ENCODE measurements at regions not wholly inside any gene's neighbourhood (a gene's known extent, or its start where the extent isn't known, plus 50 kb on each side); places are given as distances from the start of the nearest gene placed in this dataset.

GRCh38 chr6:14361297-14361696, 243.7 kb downstream of the CD83 start:
- TF ChIP-seq CTCF (IDR thresholded peaks at IDR 0.05; ENCODE audit: low read depth, low read length, poor library complexity, severe bottlenecking) (no peak), EZH2phosphoT487 (IDR thresholded peaks at IDR 0.05; ENCODE audit: borderline replicate concordance, low read length) (no peak)
- Histone ChIP-seq H3K4me3 (ENCODE audit: low read length) (no peak overlapping the region), H3K27me3 (ENCODE audit: control insufficient read depth, low read length) (0 out of 2 replicates have a peak, but pooled peaks cover 3% of the 10 kb centered on the region), H4K20me1 (ENCODE audit: control insufficient read depth, insufficient read depth, low read depth, low read length) (no peaks in the 10 kb centered on the region), H3F3A (ENCODE audit: control insufficient read depth, insufficient read depth) (no peaks in the 10 kb centered on the region), H3K9me3 (ENCODE audit: control insufficient read depth, insufficient read depth, low read length) (no peaks in the 10 kb centered on the region), H3K9me2 (replicated peaks; ENCODE audit: control insufficient read depth, low read length) (no peaks in the 10 kb centered on the region), H3K36me3 (ENCODE audit: control insufficient read depth, low read length) (no peaks in the 10 kb centered on the region), H3K4me2 (ENCODE audit: low read length) (no peak overlapping the region), H3K4me1 (ENCODE audit: control insufficient read depth, low read length) (no peaks in the 10 kb centered on the region), H3K79me2 (ENCODE audit: control insufficient read depth, low read length) (no peaks in the 10 kb centered on the region), H3K27ac (ENCODE audit: low read depth, low read length) (no peak overlapping the region)

DNA sequence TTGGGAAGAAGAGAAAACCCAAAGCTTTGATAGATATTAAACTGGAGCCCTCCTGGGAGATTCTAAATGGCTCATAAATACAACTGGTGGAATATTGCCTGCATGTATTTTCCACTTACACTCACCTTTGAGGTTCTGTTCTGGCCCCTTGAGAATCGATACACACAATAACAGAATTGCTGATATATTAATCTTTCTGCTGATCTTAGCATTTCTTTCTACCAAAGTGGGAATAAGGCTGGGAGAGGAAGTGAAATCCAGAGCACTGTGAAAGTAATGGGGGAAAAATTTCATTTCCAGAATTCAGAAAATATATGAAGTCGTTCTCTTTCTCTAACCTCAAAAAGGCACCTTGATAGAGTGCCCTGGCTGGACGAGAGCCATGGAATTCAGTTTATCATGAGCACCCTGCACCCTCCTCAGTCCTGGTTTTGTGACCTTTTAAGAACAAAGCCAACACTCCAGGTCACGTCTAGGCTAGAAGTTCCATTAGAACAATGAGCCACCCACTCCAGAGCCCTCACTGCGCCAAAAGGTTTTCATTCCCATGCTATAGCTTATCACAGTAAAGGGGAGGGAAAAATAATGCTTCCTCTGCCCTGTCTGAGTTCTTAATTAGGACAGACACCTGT, 244.5 kb downstream of the CD83 start:
- H3K27ac ChIP-seq (ENCODE audit: low read depth, low read length) = no peak overlapping the region
- no peaks in the 10 kb centered on the region for H3K79me2 ChIP-seq (ENCODE audit: control insufficient read depth, low read length)
- H4K20me1 ChIP-seq (ENCODE audit: control insufficient read depth, insufficient read depth, low read depth, low read length) = no peaks in the 10 kb centered on the region
- H3K4me1 ChIP-seq (ENCODE audit: control insufficient read depth, low read length) = no peaks in the 10 kb centered on the region
- no peak for TF ChIP-seq CTCF (IDR thresholded peaks at IDR 0.05; ENCODE audit: low read depth, low read length, poor library complexity, severe bottlenecking)
- no peak for TF ChIP-seq EZH2phosphoT487 (IDR thresholded peaks at IDR 0.05; ENCODE audit: borderline replicate concordance, low read length)
- no peaks in the 10 kb centered on the region for H3F3A ChIP-seq (ENCODE audit: control insufficient read depth, insufficient read depth)
- no peak overlapping the region for H3K4me2 ChIP-seq (ENCODE audit: low read length)
- H3K27me3 ChIP-seq (ENCODE audit: control insufficient read depth, low read length) = 0 out of 2 replicates have a peak, but pooled peaks cover 3% of the 10 kb centered on the region
- no peaks in the 10 kb centered on the region for H3K9me3 ChIP-seq (ENCODE audit: control insufficient read depth, insufficient read depth, low read length)
- no peaks in the 10 kb centered on the region for H3K9me2 ChIP-seq (replicated peaks; ENCODE audit: control insufficient read depth, low read length)
- no peak overlapping the region for H3K4me3 ChIP-seq (ENCODE audit: low read length)
- no peaks in the 10 kb centered on the region for H3K36me3 ChIP-seq (ENCODE audit: control insufficient read depth, low read length)

GRCh38 chr6:14364370-14364769, 246.8 kb downstream of the CD83 start:
- H3K79me2 ChIP-seq (ENCODE audit: control insufficient read depth, low read length) = no peaks in the 10 kb centered on the region
- TF ChIP-seq EZH2phosphoT487 (IDR thresholded peaks at IDR 0.05; ENCODE audit: borderline replicate concordance, low read length) = no peak
- TF ChIP-seq CTCF (IDR thresholded peaks at IDR 0.05; ENCODE audit: low read depth, low read length, poor library complexity, severe bottlenecking) = no peak
- H3F3A ChIP-seq (ENCODE audit: control insufficient read depth, insufficient read depth) = no peaks in the 10 kb centered on the region
- no peak overlapping the region for H3K27ac ChIP-seq (ENCODE audit: low read depth, low read length)
- no peaks in the 10 kb centered on the region for H3K9me3 ChIP-seq (ENCODE audit: control insufficient read depth, insufficient read depth, low read length)
- H3K4me3 ChIP-seq (ENCODE audit: low read length) = no peak overlapping the region
- no peaks in the 10 kb centered on the region for H3K9me2 ChIP-seq (replicated peaks; ENCODE audit: control insufficient read depth, low read length)
- 0 out of 2 replicates have a peak, but pooled peaks cover 3% of the 10 kb centered on the region for H3K27me3 ChIP-seq (ENCODE audit: control insufficient read depth, low read length)
- no peaks in the 10 kb centered on the region for H3K36me3 ChIP-seq (ENCODE audit: control insufficient read depth, low read length)
- no peak overlapping the region for H3K4me2 ChIP-seq (ENCODE audit: low read length)
- H4K20me1 ChIP-seq (ENCODE audit: control insufficient read depth, insufficient read depth, low read depth, low read length) = no peaks in the 10 kb centered on the region
- no peaks in the 10 kb centered on the region for H3K4me1 ChIP-seq (ENCODE audit: control insufficient read depth, low read length)
